ENCODE measurements at regions not wholly inside any gene's neighbourhood (a gene's known extent, or its start where the extent isn't known, plus 50 kb on each side); places are given as distances from the start of the nearest gene placed in this dataset.

DNA sequence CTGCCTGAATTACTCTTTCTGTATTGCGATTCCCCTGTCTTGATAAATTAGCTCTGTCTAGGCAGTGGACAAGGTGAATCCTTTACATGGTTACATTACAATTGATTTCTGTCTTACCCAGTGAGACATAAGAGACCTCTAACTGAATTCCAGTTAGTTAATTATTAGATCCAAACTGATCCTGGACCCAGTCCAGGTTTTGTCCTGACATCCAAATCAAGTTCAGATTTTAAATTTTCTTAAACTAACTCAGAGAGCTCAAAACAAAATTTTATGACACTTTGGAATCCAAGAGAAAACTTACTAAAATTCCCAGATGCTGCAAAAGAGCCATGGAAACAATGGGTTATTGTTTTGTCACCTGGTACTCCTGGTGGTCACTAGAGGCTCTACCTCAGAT lies 2166.6 kb downstream of the TP53TG3F start:
- TF ChIP-seq CTCF (IDR thresholded peaks at IDR 0.05) = no peak
- TF ChIP-seq POLR2A (IDR thresholded peaks at IDR 0.05) = no peak
